OCI-LY7 (cell line): ENCODE measurements at regions not wholly inside any gene's neighbourhood (a gene's known extent, or its start where the extent isn't known, plus 50 kb on each side); places are given as distances from the start of the nearest gene placed in this dataset.

Source experiments
- BruUV-seq: library from RNA; stranded (reverse); fragments of 400-500 nt; replicated peaks from 2 replicates; lab custom pipeline; 2021; lab: Mats Ljungman, UMichigan
- CTCF ChIA-PET: fragments of 300-600 bp; sonication (Branson Sonifier 250); formaldehyde crosslinking; loops from one replicate; lab custom pipeline; 2022; ENCODE audit warnings: antibody characterized with exemption; ENCODE audit not compliant: unreplicated experiment; lab: Charles Lee
- POLR2A ChIA-PET: fragments of 300-600 bp; sonication (Branson Sonifier 250); formaldehyde crosslinking; loops from one replicate; lab custom pipeline; 2022; ENCODE audit warnings: antibody characterized with exemption; lab: Charles Lee
- DNase-seq: peaks from one replicate; pipeline ENCODE4 v3.0.0-alpha.2; 2015; ENCODE audit warnings: low spot score
- H2AFZ ChIP-seq: fragments of 200-600 bp; sonication (generic), shearing (Covaris generic); 2 replicates; pipeline ENCODE4 v1.6.1; 2014; ENCODE audit warnings: mild to moderate bottlenecking, antibody characterized with exemption, low read length, moderate library complexity
- H3K27ac ChIP-seq: fragments of 200-600 bp; sonication (generic); 2 replicates; pipeline ENCODE4 v1.5.1; 2014; ENCODE audit warnings: mixed run types, low read depth, mild to moderate bottlenecking, moderate library complexity, low read length, inconsistent platforms; ENCODE audit not compliant: poor library complexity, severe bottlenecking
- H3K36me3 ChIP-seq: fragments of 200-600 bp; sonication (generic); 2 replicates; pipeline ENCODE4 v1.6.1; 2014; ENCODE audit warnings: mild to moderate bottlenecking, antibody characterized with exemption, low read length, moderate library complexity, mixed read lengths; ENCODE audit not compliant: insufficient read depth
- H3K4me1 ChIP-seq: fragments of 200-600 bp; sonication (generic); 2 replicates; pipeline ENCODE4 v1.5.1; 2014; ENCODE audit warnings: mild to moderate bottlenecking, low read length; ENCODE audit not compliant: insufficient read depth, poor library complexity, severe bottlenecking
- H3K4me2 ChIP-seq: fragments of 200-600 bp; sonication (generic); 2 replicates; pipeline ENCODE4 v1.6.1; 2014; ENCODE audit warnings: mild to moderate bottlenecking, low read length
- H3K4me3 ChIP-seq: fragments of 200-600 bp; sonication (generic); 2 replicates; pipeline ENCODE4 v1.5.1; 2014; ENCODE audit warnings: mild to moderate bottlenecking, low read depth, low read length; ENCODE audit not compliant: poor library complexity, severe bottlenecking
- H3K79me2 ChIP-seq: fragments of 200-600 bp; sonication (generic); 2 replicates; pipeline ENCODE4 v1.6.1; 2016; ENCODE audit warnings: low read depth, mild to moderate bottlenecking, low read length, moderate library complexity, mixed read lengths; ENCODE audit not compliant: insufficient read depth
- H3K9me2 ChIP-seq: fragments of 200-600 bp; sonication (generic); 2 replicates; pipeline ENCODE4 v1.6.1; 2016; ENCODE audit warnings: mild to moderate bottlenecking, low read length, mixed read lengths; ENCODE audit not compliant: insufficient read depth
- H3K9me3 ChIP-seq: fragments of 200-600 bp; sonication (generic); 2 replicates; pipeline ENCODE4 v1.6.1; 2014; ENCODE audit warnings: mild to moderate bottlenecking, mixed run types, low read length, mixed read lengths
- H4K20me1 ChIP-seq: fragments of 200-600 bp; sonication (generic); 2 replicates; pipeline ENCODE4 v1.6.1; 2014; ENCODE audit warnings: mild to moderate bottlenecking, antibody characterized with exemption, low read length, moderate library complexity, mixed read lengths; ENCODE audit not compliant: insufficient read depth
- CTCF ChIP-seq: fragments of 200-600 bp; sonication (generic); conservative IDR thresholded peaks from 2 replicates; pipeline ENCODE4 v1.5.1; 2014; ENCODE audit warnings: mild to moderate bottlenecking, antibody characterized with exemption, low read length, moderate library complexity, mixed read lengths
- EZH2phosphoT487 ChIP-seq: fragments of 200-600 bp; sonication (generic); IDR thresholded peaks from 2 replicates; pipeline ENCODE4 v1.6.1; 2018; ENCODE audit warnings: low read depth, borderline replicate concordance, mild to moderate bottlenecking, mixed run types, antibody characterized with exemption, low read length, moderate library complexity, mixed read lengths
- intact Hi-C: fragments of 100-400 bp; cut with micrococcal nuclease; formaldehyde crosslinking; loops from one replicate; pipeline ENCODE4 v1.10.0; 2022; ENCODE audit not compliant: unreplicated experiment

DNA sequence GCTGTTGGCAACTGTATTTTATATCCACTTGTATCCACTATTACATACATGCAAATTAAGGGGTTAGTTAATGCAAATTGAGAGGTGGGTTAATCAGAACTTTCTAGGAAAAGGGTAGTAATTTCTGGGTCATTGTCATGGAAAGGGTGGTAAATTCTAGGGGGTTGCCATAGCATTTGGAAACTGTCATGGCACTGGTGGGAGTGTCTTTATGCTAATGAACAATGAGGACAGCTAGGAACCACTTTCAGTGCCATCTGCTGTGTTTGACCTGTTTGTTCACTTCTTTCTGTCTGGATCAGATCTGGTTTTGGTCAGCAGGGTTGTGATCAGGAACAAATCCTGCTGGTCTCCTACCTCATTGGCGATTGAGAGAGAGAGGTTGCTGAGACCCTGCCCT lies 283.3 kb upstream of the PRKCQ start:
- Histone ChIP-seq H4K20me1 (no peaks in the 10 kb centered on the region), H3K4me1 (no peaks in the 10 kb centered on the region), H3K79me2 (no peaks in the 10 kb centered on the region), H3K4me2 (no peak overlapping the region), H3K36me3 (no peaks in the 10 kb centered on the region), H3K9me2 (no peaks in the 10 kb centered on the region), H3K4me3 (no peak overlapping the region), H2AFZ (no peak overlapping the region), H3K27ac (no peak overlapping the region), H3K9me3 (no peaks in the 10 kb centered on the region)
- TF ChIP-seq EZH2phosphoT487 (no peak), CTCF (no peak)
- intact Hi-C loops = no loop called here
- BruUV-seq = no TSS peak
- CTCF ChIA-PET = no interaction called here
- POLR2A ChIA-PET = no interaction called here
- no peak for DNase-seq

DNA sequence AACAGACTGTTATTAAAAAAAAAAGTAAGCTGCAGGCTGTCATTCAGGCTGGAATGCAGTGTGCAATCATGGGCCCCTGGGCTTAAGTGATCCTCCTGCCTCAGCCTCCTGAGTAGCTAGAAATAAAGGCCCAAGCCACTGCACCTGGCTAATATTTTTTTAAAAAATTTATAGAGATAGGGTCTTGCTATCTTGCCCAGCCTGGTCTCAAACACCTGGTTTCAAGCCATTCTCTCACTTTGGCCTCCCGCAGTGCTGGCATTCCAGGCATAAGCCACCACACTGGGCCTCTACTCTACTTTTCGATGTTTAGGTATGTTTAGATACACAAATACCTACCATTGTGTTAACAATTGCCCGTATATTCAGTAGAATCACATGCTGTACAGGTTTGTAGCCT lies 270.4 kb upstream of the PRKCQ start:
- POLR2A ChIA-PET = interaction anchor here (1.1 kb wide), 1 partner anchor 70 kb away, joined by 3 read pairs; no protein-coding TSS in a partner anchor
- intact Hi-C loops = no loop called here
- Histone ChIP-seq H3K79me2 (no peaks in the 10 kb centered on the region), H4K20me1 (no peaks in the 10 kb centered on the region), H3K9me2 (no peaks in the 10 kb centered on the region), H3K4me3 (no peak overlapping the region), H3K27ac (no peak overlapping the region), H2AFZ (no peak overlapping the region), H3K4me1 (no peaks in the 10 kb centered on the region), H3K9me3 (no peaks in the 10 kb centered on the region), H3K4me2 (no peak overlapping the region), H3K36me3 (no peaks in the 10 kb centered on the region)
- CTCF ChIA-PET = no interaction called here
- DNase-seq = no peak
- TF ChIP-seq EZH2phosphoT487 (no peak), CTCF (no peak)
- BruUV-seq = no TSS peak

- no peak overlapping the region for H3K4me3 ChIP-seq
- H3K9me2 ChIP-seq = no peaks in the 10 kb centered on the region
- TF ChIP-seq EZH2phosphoT487 = no peak
- no peak for TF ChIP-seq CTCF
- DNase-seq = no peak
- no peak overlapping the region for H2AFZ ChIP-seq
- H3K79me2 ChIP-seq = no peaks in the 10 kb centered on the region
- CTCF ChIA-PET = no interaction called here
- no peaks in the 10 kb centered on the region for H3K36me3 ChIP-seq
- H3K27ac ChIP-seq = no peak overlapping the region
- H3K4me1 ChIP-seq = no peaks in the 10 kb centered on the region
- intact Hi-C loops = no loop called here
- no peaks in the 10 kb centered on the region for H4K20me1 ChIP-seq
- no peak overlapping the region for H3K4me2 ChIP-seq
- BruUV-seq = no TSS peak
- no peaks in the 10 kb centered on the region for H3K9me3 ChIP-seq
- POLR2A ChIA-PET = no interaction called here
These were observed 267.5 kb upstream of the PRKCQ start for GRCh38 chr10:6847561-6847960.
